22Rv1 (cell line): ENCODE measurements at regions not wholly inside any gene's neighbourhood (a gene's known extent, or its start where the extent isn't known, plus 50 kb on each side); places are given as distances from the start of the nearest gene placed in this dataset.

ENCODE experiments used
- H3K27ac ChIP-seq: fragments of 450-650 bp; 2 replicates; pipeline ENCODE4 v1.5.1; 2017
- CTCF ChIP-seq: fragments of 450-650 bp; IDR thresholded peaks from 2 replicates; pipeline ENCODE4 v1.5.1; 2017; ENCODE audit warnings: mild to moderate bottlenecking
- ZFX ChIP-seq: fragments of 450-650 bp; IDR thresholded peaks from 2 replicates; pipeline ENCODE4 v1.6.1; 2017; ENCODE audit warnings: antibody characterized with exemption, borderline replicate concordance

GRCh38 chr14:86852530-86852929 is 1140.5 kb downstream of the GALC start:
- no peak overlapping the region for H3K27ac ChIP-seq
- TF ChIP-seq CTCF: no peak
- no peak for TF ChIP-seq ZFX

- no peak for TF ChIP-seq CTCF
- no peak for TF ChIP-seq ZFX
- no peak overlapping the region for H3K27ac ChIP-seq
These were observed 1145.8 kb downstream of the GALC start for GRCh38 chr14:86847140-86847539.

GRCh38 chr14:86838363-86838762 is 1154.6 kb downstream of the GALC start:
- H3K27ac ChIP-seq: no peak overlapping the region
- TF ChIP-seq ZFX (no peak), CTCF (no peak)

- TF ChIP-seq ZFX: no peak
- TF ChIP-seq CTCF: no peak
- no peak overlapping the region for H3K27ac ChIP-seq
These were observed 1166.3 kb downstream of the GALC start for GRCh38 chr14:86826661-86827060.

GRCh38 chr14:86824167-86824566 is 1168.8 kb downstream of the GALC start:
- no peak for TF ChIP-seq ZFX
- TF ChIP-seq CTCF: no peak
- H3K27ac ChIP-seq: no peak overlapping the region

- TF ChIP-seq ZFX (no peak), CTCF (no peak)
These were observed 1169.4 kb downstream of the GALC start for GRCh38 chr14:86823581-86823980.

GRCh38 chr14:86815341-86815740 is 1177.6 kb downstream of the GALC start:
- no peak overlapping the region for H3K27ac ChIP-seq
- TF ChIP-seq ZFX: no peak
- no peak for TF ChIP-seq CTCF

More at GRCh38 chr14:86823581-86823980, 1169.4 kb downstream of the GALC start:
- no peak overlapping the region for H3K27ac ChIP-seq
